ENCODE measurements at regions not wholly inside any gene's neighbourhood (a gene's known extent, or its start where the extent isn't known, plus 50 kb on each side); places are given as distances from the start of the nearest gene placed in this dataset.

DNA sequence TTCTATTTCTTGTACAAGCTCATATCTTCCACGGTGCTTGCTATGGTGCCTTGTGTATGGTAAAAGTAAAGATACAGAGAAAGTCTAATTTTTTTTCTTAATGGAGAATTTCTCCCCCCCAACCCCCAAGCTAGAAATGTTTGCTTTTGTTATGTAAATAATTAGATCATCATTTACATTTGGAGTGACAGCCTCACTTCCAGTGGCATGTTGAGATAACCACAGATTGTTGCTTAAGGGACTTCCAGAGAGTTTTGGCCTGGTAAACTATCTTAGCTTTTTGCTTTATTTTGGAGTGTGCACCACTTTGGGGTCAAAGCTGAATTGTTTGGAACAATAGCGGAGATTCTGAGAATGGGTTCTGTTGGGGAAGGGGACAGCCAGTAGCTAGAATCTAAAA is 129.7 kb downstream of the ZNF365 start:
- no peaks in the 10 kb centered on the region for H3K4me1 Mint-ChIP-seq
- H3K9me3 Mint-ChIP-seq: no peaks in the 10 kb centered on the region
- H3K27me3 Mint-ChIP-seq (ENCODE audit: insufficient read depth, low read depth): no peaks in the 10 kb centered on the region
- H3K79me2 ChIP-seq (ENCODE audit: low read depth): no peaks in the 10 kb centered on the region
- DNase-seq (ENCODE audit: low spot score): no peak
- no peak overlapping the region for H3K4me2 ChIP-seq
- peaks cover 21% of the 10 kb centered on the region for H3F3A ChIP-seq (ENCODE audit: low read depth)
- TF ChIP-seq EZH2phosphoT487 (IDR thresholded peaks at IDR 0.05): no peak
- TF ChIP-seq, protein P1, sequence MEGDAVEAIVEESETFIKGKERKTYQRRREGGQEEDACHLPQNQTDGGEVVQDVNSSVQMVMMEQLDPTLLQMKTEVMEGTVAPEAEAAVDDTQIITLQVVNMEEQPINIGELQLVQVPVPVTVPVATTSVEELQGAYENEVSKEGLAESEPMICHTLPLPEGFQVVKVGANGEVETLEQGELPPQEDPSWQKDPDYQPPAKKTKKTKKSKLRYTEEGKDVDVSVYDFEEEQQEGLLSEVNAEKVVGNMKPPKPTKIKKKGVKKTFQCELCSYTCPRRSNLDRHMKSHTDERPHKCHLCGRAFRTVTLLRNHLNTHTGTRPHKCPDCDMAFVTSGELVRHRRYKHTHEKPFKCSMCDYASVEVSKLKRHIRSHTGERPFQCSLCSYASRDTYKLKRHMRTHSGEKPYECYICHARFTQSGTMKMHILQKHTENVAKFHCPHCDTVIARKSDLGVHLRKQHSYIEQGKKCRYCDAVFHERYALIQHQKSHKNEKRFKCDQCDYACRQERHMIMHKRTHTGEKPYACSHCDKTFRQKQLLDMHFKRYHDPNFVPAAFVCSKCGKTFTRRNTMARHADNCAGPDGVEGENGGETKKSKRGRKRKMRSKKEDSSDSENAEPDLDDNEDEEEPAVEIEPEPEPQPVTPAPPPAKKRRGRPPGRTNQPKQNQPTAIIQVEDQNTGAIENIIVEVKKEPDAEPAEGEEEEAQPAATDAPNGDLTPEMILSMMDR (IDR thresholded peaks at IDR 0.05): no peak
- no peak for TF ChIP-seq EZH2 (IDR thresholded peaks at IDR 0.05)
- H3K36me3 Mint-ChIP-seq: no peaks in the 10 kb centered on the region
- H3K4me1 ChIP-seq: peaks cover 42% of the 10 kb centered on the region
- no peak overlapping the region for H3K9ac ChIP-seq
- no peak overlapping the region for H3K4me3 Mint-ChIP-seq
- H4K20me1 ChIP-seq (ENCODE audit: low read depth): no peaks in the 10 kb centered on the region
- H3K27ac Mint-ChIP-seq: no peak overlapping the region
- no peak overlapping the region for H3K4me3 ChIP-seq
- no peaks in the 10 kb centered on the region for H3K36me3 ChIP-seq
- H3K27me3 ChIP-seq: no peaks in the 10 kb centered on the region
- H3K27ac ChIP-seq: no peak overlapping the region
- H2AFZ ChIP-seq (replicated peaks): no peak overlapping the region
- H3K9me3 ChIP-seq (ENCODE audit: low read depth): no peaks in the 10 kb centered on the region

DNA sequence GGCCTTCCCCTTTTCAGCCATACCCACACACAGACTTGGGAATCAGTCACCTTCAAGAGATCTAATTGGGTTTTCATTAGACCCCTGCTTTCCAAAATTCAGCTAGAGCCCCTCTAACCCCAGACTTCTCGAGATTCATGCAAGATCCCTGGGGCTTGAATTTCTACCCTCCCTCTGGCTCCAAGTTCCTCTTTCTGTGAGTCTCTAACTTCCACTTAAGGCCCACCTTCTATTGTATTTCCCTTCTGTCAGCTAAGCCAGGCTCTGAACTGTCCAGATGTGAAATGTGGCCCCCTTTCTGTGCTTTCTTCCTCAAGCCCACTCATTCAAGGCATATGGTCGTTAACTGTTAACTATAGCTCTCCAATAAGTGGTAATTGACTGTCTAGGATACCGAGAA is 132.2 kb downstream of the ZNF365 start:
- Histone ChIP-seq H3K36me3 (no peaks in the 10 kb centered on the region), H3K4me2 (peak overlapping the region; percentile 32), H3K27me3 (no peaks in the 10 kb centered on the region), H2AFZ (replicated peaks) (no peak overlapping the region), H4K20me1 (ENCODE audit: low read depth) (no peaks in the 10 kb centered on the region), H3K4me3 (no peak overlapping the region), H3K9me3 (ENCODE audit: low read depth) (no peaks in the 10 kb centered on the region), H3K27ac (peak overlapping the region; percentile 8), H3K79me2 (ENCODE audit: low read depth) (no peaks in the 10 kb centered on the region), H3F3A (ENCODE audit: low read depth) (peaks cover 21% of the 10 kb centered on the region), H3K4me1 (peaks cover 42% of the 10 kb centered on the region), H3K9ac (no peak overlapping the region)
- no peak overlapping the region for H3K27ac Mint-ChIP-seq
- no peaks in the 10 kb centered on the region for H3K4me1 Mint-ChIP-seq
- H3K27me3 Mint-ChIP-seq (ENCODE audit: insufficient read depth, low read depth): peaks cover 2% of the 10 kb centered on the region
- H3K9me3 Mint-ChIP-seq: no peaks in the 10 kb centered on the region
- no peaks in the 10 kb centered on the region for H3K36me3 Mint-ChIP-seq
- TF ChIP-seq, protein P1 (IDR thresholded peaks at IDR 0.05): no peak
- TF ChIP-seq EZH2 (IDR thresholded peaks at IDR 0.05) (no peak), EZH2phosphoT487 (IDR thresholded peaks at IDR 0.05) (no peak)
- peak; percentile 34 for DNase-seq (ENCODE audit: low spot score)
- H3K4me3 Mint-ChIP-seq: no peak overlapping the region

DNA sequence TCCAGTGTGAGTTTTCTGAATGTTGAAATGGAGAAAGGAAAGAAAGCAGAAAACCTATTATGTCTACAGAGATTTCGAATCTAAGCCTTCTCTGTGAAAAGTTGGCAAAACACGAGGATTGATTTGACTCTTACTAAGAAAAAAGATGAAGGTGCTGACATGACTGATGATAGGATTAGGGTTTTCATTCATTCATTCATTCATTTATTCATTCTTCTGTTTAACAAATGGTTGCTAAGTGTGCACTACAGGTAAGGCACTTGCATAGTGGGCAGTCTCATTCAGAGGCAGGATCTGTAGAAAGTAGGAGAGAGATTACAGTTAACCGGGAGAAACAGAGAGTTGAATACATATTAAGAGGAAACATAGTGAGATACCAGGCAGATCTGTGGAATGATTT is 137.1 kb downstream of the ZNF365 start:
- Histone ChIP-seq H3K4me3 (no peak overlapping the region), H3K79me2 (ENCODE audit: low read depth) (no peaks in the 10 kb centered on the region), H3F3A (ENCODE audit: low read depth) (peaks cover 9% of the 10 kb centered on the region), H3K27ac (no peak overlapping the region), H3K36me3 (no peaks in the 10 kb centered on the region), H3K4me2 (no peak overlapping the region), H2AFZ (replicated peaks) (no peak overlapping the region), H4K20me1 (ENCODE audit: low read depth) (no peaks in the 10 kb centered on the region), H3K9me3 (ENCODE audit: low read depth) (no peaks in the 10 kb centered on the region), H3K4me1 (peaks cover 16% of the 10 kb centered on the region), H3K27me3 (no peaks in the 10 kb centered on the region), H3K9ac (no peak overlapping the region)
- TF ChIP-seq EZH2 (IDR thresholded peaks at IDR 0.05): no peak
- TF ChIP-seq, protein P1 (IDR thresholded peaks at IDR 0.05): no peak
- no peak for TF ChIP-seq EZH2phosphoT487 (IDR thresholded peaks at IDR 0.05)
- no peak overlapping the region for H3K27ac Mint-ChIP-seq
- no peaks in the 10 kb centered on the region for H3K9me3 Mint-ChIP-seq
- H3K36me3 Mint-ChIP-seq: no peaks in the 10 kb centered on the region
- no peaks in the 10 kb centered on the region for H3K4me1 Mint-ChIP-seq
- DNase-seq (ENCODE audit: low spot score): no peak
- peaks cover 2% of the 10 kb centered on the region for H3K27me3 Mint-ChIP-seq (ENCODE audit: insufficient read depth, low read depth)
- no peak overlapping the region for H3K4me3 Mint-ChIP-seq

All from neural progenitor cell (in vitro differentiated cells).